Neural cell (in vitro differentiated cells): ENCODE measurements at regions not wholly inside any gene's neighbourhood (a gene's known extent, or its start where the extent isn't known, plus 50 kb on each side); places are given as distances from the start of the nearest gene placed in this dataset.

ENCODE experiments used
- H2AFZ ChIP-seq: fragments of 200-600, 300-800 bp; sonication (generic), shearing (Covaris generic); 2 replicates; pipeline ENCODE4 v1.6.0; 2014; ENCODE audit warnings: low read depth, mild to moderate bottlenecking, antibody characterized with exemption, low read length, moderate library complexity
- H3F3A ChIP-seq: fragments of 200-600 bp; shearing (Covaris generic); 2 replicates; pipeline ENCODE4 v1.6.1; 2016; ENCODE audit warnings: mild to moderate bottlenecking, moderate library complexity, mixed read lengths, antibody characterized with exemption, low read length; ENCODE audit not compliant: insufficient read depth, poor library complexity, severe bottlenecking
- H3K27ac ChIP-seq: fragments of 200-600, 300-800 bp; sonication (generic), shearing (Covaris generic); 2 replicates; pipeline ENCODE4 v1.5.1; 2014; ENCODE audit warnings: mild to moderate bottlenecking, low read length, moderate library complexity
- H3K27me3 ChIP-seq: fragments of 300-800, 200-600 bp; sonication (generic), shearing (Covaris generic); 2 replicates; pipeline ENCODE4 v1.6.0; 2014; ENCODE audit warnings: mild to moderate bottlenecking, low read depth, low read length, moderate library complexity; ENCODE audit not compliant: insufficient read depth
- H3K36me3 ChIP-seq: fragments of 300-800, 200-600 bp; sonication (generic), shearing (Covaris generic); 2 replicates; pipeline ENCODE4 v1.5.1; 2014; ENCODE audit warnings: mild to moderate bottlenecking, antibody characterized with exemption, low read length, moderate library complexity; ENCODE audit not compliant: insufficient read depth
- H3K4me2 ChIP-seq: fragments of 300-800, 200-600 bp; sonication (generic), shearing (Covaris generic); 2 replicates; pipeline ENCODE4 v1.6.0; 2014; ENCODE audit warnings: mild to moderate bottlenecking, low read length
- H3K4me3 ChIP-seq: fragments of 300-800, 200-600 bp; sonication (generic), shearing (Covaris generic); 2 replicates; pipeline ENCODE4 v1.5.1; 2014; ENCODE audit warnings: mild to moderate bottlenecking, low read length, moderate library complexity
- H3K79me2 ChIP-seq: fragments of 200-600 bp; shearing (Covaris generic); replicated peaks from 2 replicates; pipeline ENCODE4 v1.6.0; 2014; ENCODE audit warnings: mild to moderate bottlenecking, low read length, moderate library complexity; ENCODE audit not compliant: insufficient read depth
- H3K9ac ChIP-seq: fragments of 300-800, 200-600 bp; sonication (generic), shearing (Covaris generic); 2 replicates; pipeline ENCODE4 v1.6.1; 2016; ENCODE audit warnings: mild to moderate bottlenecking, low read length, mixed read lengths
- H3K9me2 ChIP-seq: fragments of 200-600 bp; shearing (Covaris generic); 2 replicates; pipeline ENCODE4 v1.6.1; 2016; ENCODE audit warnings: mild to moderate bottlenecking, low read length, mixed read lengths; ENCODE audit not compliant: insufficient read depth
- H3K9me3 ChIP-seq: fragments of 200-600, 300-800 bp; sonication (generic), shearing (Covaris generic); 2 replicates; pipeline ENCODE4 v1.6.1; 2016; ENCODE audit warnings: mild to moderate bottlenecking, mixed run types, low read length, moderate library complexity, mixed read lengths
- H4K20me1 ChIP-seq: fragments of 200-600 bp; shearing (Covaris generic); 2 replicates; pipeline ENCODE4 v1.6.1; 2016; ENCODE audit warnings: mild to moderate bottlenecking, mixed run types; ENCODE audit not compliant: insufficient read depth
- EP300 ChIP-seq: fragments of 450-650 bp; conservative IDR thresholded peaks from 2 replicates; pipeline ENCODE4 v1.6.1; 2014; ENCODE audit warnings: antibody characterized with exemption, mild to moderate bottlenecking, moderate library complexity; ENCODE audit not compliant: poor library complexity, severe bottlenecking
- EZH2 ChIP-seq: fragments of 200-600, 300-800 bp; shearing (Covaris generic), sonication (generic); IDR thresholded peaks from 2 replicates; pipeline ENCODE4 v1.6.1; 2014; ENCODE audit warnings: antibody characterized with exemption, low read length, borderline replicate concordance, mild to moderate bottlenecking; ENCODE audit not compliant: insufficient read depth, poor library complexity, severe bottlenecking
- MXI1 ChIP-seq: fragments of 450-650 bp; conservative IDR thresholded peaks from 2 replicates; pipeline ENCODE4 v1.6.1; 2014; ENCODE audit warnings: antibody characterized with exemption, mild to moderate bottlenecking; ENCODE audit not compliant: poor library complexity, severe bottlenecking
- POLR2AphosphoS5 ChIP-seq: IDR thresholded peaks from 2 replicates; pipeline ENCODE4 v1.6.1; 2012
- RAD21 ChIP-seq: fragments of 450-650 bp; conservative IDR thresholded peaks from 2 replicates; pipeline ENCODE4 v1.6.1; 2014; ENCODE audit warnings: antibody characterized with exemption, mild to moderate bottlenecking, moderate library complexity
- SMC3 ChIP-seq: fragments of 450-650 bp; conservative IDR thresholded peaks from 2 replicates; pipeline ENCODE4 v1.6.1; 2014; ENCODE audit warnings: antibody characterized with exemption, mild to moderate bottlenecking, moderate library complexity; ENCODE audit not compliant: poor library complexity
- TAF1 ChIP-seq: IDR thresholded peaks from 2 replicates; pipeline ENCODE4 v1.6.1; 2012; ENCODE audit warnings: low read depth
- TF ChIP-seq, protein P1 (sequence below): fragments of 450-650 bp; IDR thresholded peaks from 2 replicates; pipeline ENCODE4 v1.5.1; 2014; ENCODE audit warnings: antibody characterized with exemption, mild to moderate bottlenecking, moderate library complexity; ENCODE audit not compliant: poor library complexity, severe bottlenecking
- TF ChIP-seq, protein P2 (sequence below): IDR thresholded peaks from 2 replicates; pipeline ENCODE4 v1.6.1; 2012; ENCODE audit warnings: borderline replicate concordance

DNA sequence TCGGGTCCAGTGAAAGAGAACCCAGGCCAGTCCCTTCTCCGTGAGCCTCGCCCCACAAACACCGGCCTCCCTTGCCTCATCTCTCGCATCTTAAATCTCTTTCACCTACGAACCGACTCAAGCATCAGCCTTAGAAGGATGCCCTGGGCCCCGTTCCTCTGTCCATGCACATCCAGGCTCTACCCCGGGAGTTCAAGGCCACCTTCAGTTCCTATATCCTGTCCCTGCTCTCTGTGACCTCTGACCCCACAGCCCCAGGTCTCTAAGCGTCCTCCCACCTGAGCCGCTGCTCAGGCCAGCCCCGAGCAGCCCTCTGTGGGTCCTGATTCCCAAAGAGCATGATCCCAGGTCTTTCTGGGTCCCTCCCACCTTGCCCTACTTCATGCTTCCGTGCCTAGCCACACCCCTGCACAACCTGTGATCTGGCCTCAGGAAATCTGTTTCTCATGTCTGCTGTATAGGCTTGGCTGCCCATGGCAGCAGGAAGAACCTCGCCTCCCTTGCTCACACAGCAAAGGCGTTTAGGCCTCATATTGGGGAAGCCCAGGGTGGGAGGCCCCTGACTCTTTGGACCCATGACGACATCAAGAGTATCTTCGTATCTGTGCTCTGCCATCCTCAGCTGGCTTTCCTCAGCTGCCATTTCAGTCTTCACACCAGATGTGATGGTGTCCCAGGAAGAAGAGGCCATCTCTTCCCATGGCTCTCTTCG lies 77.5 kb upstream of the SEPTIN5 start:
- no peaks in the 10 kb centered on the region for H3K27me3 ChIP-seq
- H2AFZ ChIP-seq = no peak overlapping the region
- H3K79me2 ChIP-seq = no peaks in the 10 kb centered on the region
- H3K4me3 ChIP-seq = no peak overlapping the region
- no peak overlapping the region for H3K27ac ChIP-seq
- H3K9me2 ChIP-seq = no peaks in the 10 kb centered on the region
- H3K9me3 ChIP-seq = no peaks in the 10 kb centered on the region
- H4K20me1 ChIP-seq = no peaks in the 10 kb centered on the region
- H3F3A ChIP-seq = no peaks in the 10 kb centered on the region
- no peak overlapping the region for H3K9ac ChIP-seq
- H3K4me2 ChIP-seq = no peak overlapping the region
- TF ChIP-seq POLR2AphosphoS5 = no peak
- TF ChIP-seq MXI1 = no peak
- TF ChIP-seq EP300 = no peak
- TF ChIP-seq, protein P1, sequence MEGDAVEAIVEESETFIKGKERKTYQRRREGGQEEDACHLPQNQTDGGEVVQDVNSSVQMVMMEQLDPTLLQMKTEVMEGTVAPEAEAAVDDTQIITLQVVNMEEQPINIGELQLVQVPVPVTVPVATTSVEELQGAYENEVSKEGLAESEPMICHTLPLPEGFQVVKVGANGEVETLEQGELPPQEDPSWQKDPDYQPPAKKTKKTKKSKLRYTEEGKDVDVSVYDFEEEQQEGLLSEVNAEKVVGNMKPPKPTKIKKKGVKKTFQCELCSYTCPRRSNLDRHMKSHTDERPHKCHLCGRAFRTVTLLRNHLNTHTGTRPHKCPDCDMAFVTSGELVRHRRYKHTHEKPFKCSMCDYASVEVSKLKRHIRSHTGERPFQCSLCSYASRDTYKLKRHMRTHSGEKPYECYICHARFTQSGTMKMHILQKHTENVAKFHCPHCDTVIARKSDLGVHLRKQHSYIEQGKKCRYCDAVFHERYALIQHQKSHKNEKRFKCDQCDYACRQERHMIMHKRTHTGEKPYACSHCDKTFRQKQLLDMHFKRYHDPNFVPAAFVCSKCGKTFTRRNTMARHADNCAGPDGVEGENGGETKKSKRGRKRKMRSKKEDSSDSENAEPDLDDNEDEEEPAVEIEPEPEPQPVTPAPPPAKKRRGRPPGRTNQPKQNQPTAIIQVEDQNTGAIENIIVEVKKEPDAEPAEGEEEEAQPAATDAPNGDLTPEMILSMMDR = no peak
- TF ChIP-seq, protein P2, sequence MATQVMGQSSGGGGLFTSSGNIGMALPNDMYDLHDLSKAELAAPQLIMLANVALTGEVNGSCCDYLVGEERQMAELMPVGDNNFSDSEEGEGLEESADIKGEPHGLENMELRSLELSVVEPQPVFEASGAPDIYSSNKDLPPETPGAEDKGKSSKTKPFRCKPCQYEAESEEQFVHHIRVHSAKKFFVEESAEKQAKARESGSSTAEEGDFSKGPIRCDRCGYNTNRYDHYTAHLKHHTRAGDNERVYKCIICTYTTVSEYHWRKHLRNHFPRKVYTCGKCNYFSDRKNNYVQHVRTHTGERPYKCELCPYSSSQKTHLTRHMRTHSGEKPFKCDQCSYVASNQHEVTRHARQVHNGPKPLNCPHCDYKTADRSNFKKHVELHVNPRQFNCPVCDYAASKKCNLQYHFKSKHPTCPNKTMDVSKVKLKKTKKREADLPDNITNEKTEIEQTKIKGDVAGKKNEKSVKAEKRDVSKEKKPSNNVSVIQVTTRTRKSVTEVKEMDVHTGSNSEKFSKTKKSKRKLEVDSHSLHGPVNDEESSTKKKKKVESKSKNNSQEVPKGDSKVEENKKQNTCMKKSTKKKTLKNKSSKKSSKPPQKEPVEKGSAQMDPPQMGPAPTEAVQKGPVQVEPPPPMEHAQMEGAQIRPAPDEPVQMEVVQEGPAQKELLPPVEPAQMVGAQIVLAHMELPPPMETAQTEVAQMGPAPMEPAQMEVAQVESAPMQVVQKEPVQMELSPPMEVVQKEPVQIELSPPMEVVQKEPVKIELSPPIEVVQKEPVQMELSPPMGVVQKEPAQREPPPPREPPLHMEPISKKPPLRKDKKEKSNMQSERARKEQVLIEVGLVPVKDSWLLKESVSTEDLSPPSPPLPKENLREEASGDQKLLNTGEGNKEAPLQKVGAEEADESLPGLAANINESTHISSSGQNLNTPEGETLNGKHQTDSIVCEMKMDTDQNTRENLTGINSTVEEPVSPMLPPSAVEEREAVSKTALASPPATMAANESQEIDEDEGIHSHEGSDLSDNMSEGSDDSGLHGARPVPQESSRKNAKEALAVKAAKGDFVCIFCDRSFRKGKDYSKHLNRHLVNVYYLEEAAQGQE = no peak
- no peak for TF ChIP-seq SMC3
- TF ChIP-seq RAD21 = no peak
- TF ChIP-seq TAF1 = no peak
- no peak for TF ChIP-seq EZH2
- no peaks in the 10 kb centered on the region for H3K36me3 ChIP-seq

DNA sequence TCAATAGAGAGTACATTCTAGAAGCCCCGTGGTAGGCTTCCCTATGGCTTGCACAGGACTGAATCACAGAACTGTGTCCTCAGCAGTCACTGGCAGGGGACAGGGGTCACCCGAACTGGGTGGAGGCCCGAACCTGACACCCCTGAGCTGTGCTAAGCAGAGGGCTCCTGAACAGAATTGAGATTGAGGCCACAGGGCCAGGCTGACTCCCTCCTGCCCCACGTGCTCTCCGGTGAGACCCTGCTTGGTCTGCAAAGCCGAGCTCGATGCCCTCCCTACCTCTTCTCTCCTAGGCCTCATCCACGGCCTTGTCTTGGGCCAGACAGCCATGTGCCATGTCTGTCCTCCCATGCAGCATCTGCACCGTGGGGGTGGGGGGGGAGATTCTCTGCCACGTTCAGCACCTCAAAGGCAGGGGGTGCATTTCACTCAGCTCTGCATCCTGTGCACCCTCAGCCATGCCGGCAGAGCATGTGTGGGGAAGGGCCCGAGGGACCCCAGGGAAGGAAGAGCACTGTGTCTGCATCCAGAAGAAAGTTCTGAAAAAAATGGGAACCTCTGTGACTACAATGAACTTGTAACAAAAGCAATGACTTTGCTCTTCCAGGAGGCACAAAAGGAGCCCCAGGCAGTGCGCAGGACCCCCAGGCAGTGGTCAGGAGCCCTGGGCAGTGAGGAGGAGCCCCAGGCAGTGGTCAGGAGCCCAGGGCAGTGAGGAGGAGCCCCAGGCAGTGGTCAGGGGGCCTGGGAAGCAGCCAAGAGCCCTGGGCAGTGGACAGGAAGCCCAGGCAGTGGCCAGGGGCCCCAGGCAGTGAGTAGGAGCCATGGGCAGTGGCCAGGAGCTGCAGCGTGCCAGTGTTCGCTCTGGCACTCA lies 76.7 kb upstream of the SEPTIN5 start:
- H3K4me2 ChIP-seq = no peak overlapping the region
- H3K36me3 ChIP-seq = no peaks in the 10 kb centered on the region
- H3K9me3 ChIP-seq = no peaks in the 10 kb centered on the region
- no peaks in the 10 kb centered on the region for H4K20me1 ChIP-seq
- no peak overlapping the region for H2AFZ ChIP-seq
- H3K9me2 ChIP-seq = no peaks in the 10 kb centered on the region
- no peak overlapping the region for H3K9ac ChIP-seq
- H3K79me2 ChIP-seq = no peaks in the 10 kb centered on the region
- no peak overlapping the region for H3K27ac ChIP-seq
- TF ChIP-seq MXI1 (no peak), EP300 (no peak), RAD21 (no peak), POLR2AphosphoS5 (no peak), SMC3 (no peak), EZH2 (no peak), TAF1 (no peak)
- TF ChIP-seq, protein P1 = no peak
- TF ChIP-seq, protein P2 = no peak
- no peaks in the 10 kb centered on the region for H3F3A ChIP-seq
- H3K4me3 ChIP-seq = no peak overlapping the region
- no peaks in the 10 kb centered on the region for H3K27me3 ChIP-seq
